HG03460 (cell line): ENCODE measurements at regions not wholly inside any gene's neighbourhood (a gene's known extent, or its start where the extent isn't known, plus 50 kb on each side); places are given as distances from the start of the nearest gene placed in this dataset.
A peak's percentile ranks its signal among the peaks of the same experiment; 100 is the strongest.

Experiments
- ATAC-seq: cut with Tn5 transposase; IDR thresholded peaks from one replicate; pipeline ENCODE4 v1.9.1; 2021; ENCODE audit not compliant: unreplicated experiment

DNA sequence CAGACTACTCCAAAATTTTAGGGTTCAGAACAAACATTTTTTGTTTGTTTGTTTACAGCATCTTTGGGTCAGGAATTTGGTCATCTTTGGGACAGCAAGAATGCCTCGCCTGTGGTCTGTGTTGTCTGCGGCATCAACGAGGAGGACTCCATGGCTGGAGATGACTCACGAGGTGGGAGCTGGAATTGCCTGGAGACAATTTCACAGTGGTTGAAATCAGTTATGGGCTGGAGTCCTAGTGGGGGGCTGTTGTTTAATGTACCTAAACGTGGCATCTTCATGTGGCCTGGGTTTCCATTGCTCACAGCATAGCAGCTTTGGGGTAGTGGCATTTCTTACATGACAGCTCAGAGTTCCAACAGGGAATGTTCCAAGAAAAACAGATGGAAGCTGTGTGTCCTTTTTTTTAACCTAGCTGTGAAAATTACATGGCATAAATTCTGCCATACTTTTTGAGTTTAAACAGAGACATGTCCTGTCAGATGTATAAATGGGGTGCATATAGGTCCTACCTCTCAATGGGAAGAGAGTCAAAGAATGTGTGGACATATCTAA lies 507.3 kb upstream of the CBLB start:
- ATAC-seq = no peak

GRCh38 chr3:106379251-106379750 lies 510.5 kb upstream of the CBLB start:
- no peak for ATAC-seq

- no peak for ATAC-seq
Measured at GRCh38 chr3:106380232-106380631, 511.4 kb upstream of the CBLB start.

DNA sequence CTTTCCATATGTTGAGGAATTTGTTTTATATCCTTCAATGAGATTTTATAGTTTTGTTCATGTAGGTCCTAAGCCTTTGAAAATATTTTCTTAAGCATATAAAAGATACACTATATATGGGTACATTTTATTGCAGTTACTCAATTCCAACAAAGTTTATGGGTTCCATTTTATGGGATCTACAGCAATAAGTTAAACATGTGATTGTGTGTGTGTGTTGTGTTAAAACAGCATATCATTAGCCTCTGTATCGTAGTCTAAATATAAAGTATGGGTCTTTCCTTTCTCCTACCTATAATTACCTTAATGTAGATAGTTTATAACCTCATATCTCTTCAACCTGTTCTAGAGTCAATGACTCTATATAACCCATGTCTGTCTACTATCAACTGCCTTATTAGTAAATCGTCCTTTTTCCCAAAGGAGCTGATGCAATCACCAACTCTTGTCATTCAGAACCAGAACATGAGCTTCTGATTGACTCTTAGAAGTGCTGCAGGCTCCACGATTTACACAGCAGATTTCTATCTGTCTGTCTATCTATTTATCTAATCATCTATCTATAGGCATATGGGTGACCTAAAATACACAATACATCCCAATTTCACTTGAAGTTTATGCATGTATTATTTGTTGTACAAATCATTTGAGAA lies 512.6 kb upstream of the CBLB start:
- ATAC-seq = no peak

- no peak for ATAC-seq
Measured at GRCh38 chr3:106381939-106382335, 513.1 kb upstream of the CBLB start.

DNA sequence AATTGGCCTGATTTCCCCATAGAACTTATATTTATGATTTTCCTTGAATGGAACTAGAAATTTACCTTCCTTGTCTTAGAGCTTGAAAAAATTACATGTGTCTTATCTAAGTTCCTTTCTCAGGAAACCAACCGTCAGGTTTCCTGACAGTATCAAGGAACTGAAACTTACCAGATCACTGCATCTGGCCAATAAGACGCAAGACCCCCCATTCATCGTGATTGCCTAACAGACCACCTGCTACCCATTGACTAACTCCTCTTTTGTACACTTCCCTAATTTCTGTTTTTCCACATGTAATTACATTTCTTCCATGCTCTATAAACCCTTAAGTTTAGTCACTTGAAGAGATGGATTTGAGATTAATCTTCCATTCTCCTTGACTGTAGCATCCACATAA lies 517.2 kb upstream of the CBLB start:
- no peak for ATAC-seq

- ATAC-seq = no peak
Measured at GRCh38 chr3:106392915-106393314, 524.1 kb upstream of the CBLB start.

DNA sequence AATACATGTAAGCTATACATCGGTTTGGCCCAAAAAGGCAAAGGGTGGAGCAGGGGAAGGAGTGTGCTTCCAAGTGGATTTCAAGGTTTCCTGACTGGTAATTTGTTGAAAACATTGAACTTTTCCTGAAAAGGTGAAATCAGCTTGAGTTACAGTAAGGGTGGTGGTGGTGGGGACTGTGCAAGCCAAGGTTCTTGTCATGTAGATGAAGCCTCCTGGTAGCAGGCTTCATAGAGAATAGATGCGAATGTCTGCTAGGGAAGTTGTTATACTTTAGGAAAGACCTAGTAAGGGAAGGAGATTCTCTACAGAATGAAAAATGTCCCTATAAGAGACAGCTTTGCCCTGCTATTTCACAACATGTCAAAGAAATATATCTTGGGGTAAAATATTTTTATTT lies 528.2 kb upstream of the CBLB start:
- ATAC-seq = no peak

- ATAC-seq = no peak
Measured at GRCh38 chr3:106398891-106399600, 530.2 kb upstream of the CBLB start.

- no peak for ATAC-seq
Measured at GRCh38 chr3:106399761-106400160, 530.9 kb upstream of the CBLB start.

GRCh38 chr3:106401666-106402490 lies 533.1 kb upstream of the CBLB start:
- no peak for ATAC-seq

GRCh38 chr3:106403371-106404145 lies 534.7 kb upstream of the CBLB start:
- no peak for ATAC-seq

- ATAC-seq = no peak
Measured at GRCh38 chr3:106413683-106414082, 544.9 kb upstream of the CBLB start.

DNA sequence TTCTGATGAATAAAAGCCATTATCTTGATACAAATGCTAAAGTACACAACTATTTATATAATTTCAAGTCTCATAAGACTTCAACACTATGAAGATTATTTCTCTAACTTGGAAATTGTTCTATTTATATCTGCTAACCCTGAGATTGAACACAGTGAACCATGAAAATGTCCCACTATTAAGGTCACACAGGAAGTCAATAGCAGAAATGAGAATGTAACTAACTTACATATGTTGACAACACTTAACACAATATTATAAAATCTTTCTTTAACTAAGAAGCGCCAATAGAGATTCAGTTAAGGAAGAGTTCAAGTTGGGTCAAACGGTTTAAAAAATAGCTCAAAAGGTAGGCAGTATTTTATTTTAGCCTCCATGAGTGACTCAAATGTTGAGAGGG lies 551.8 kb upstream of the CBLB start:
- no peak for ATAC-seq

- ATAC-seq = no peak
Measured at GRCh38 chr3:106421426-106421825, 552.6 kb upstream of the CBLB start.

GRCh38 chr3:106421909-106422308 lies 553.1 kb upstream of the CBLB start:
- no peak for ATAC-seq

GRCh38 chr3:106423321-106424225 lies 554.8 kb upstream of the CBLB start:
- peak; percentile 50 for ATAC-seq

DNA sequence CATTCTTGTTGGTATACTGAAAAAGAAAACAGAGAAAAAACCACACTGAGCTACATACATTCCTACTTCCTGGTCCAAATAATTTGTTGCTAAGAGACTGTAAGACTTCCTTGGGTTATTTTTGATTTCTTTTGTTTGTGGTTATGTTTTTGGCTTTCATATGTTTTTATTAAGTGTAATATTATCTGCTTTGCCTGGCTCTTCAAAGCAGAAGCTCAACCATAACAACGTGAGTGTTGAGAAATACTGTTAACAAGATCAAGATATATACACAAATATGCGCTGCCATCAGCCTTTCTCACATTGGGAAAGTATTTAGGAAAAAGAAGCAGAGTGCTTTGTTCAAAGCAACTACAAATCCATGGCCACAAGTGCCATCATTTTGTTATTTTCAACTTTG lies 556.2 kb upstream of the CBLB start:
- no peak for ATAC-seq

DNA sequence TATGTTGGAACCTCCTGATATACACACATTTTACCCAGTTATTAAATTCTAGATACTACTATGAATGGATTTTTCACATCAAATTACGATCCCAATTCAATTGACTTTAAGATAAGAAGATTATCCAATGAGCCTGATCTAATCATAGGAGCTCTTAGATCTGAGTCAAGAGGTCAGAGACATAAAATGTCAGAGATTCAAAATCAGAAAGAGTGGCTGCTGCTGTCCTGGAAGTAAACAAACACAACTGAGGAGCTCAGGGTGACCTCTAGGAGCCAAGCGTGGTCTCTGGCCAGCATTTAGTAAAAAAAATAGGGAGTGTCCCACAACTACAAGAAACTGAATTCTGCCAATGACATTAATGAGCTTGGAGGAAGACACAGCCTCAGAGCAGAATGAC lies 557.1 kb upstream of the CBLB start:
- no peak for ATAC-seq

- no peak for ATAC-seq
Measured at GRCh38 chr3:106428565-106428994, 559.8 kb upstream of the CBLB start.
